Heart left ventricle (tissue), 16 donors: ENCODE measurements at regions not wholly inside any gene's neighbourhood (a gene's known extent, or its start where the extent isn't known, plus 50 kb on each side); places are given as distances from the start of the nearest gene placed in this dataset.
"Not testable (repeated sequence)": the region's sequence is repeated elsewhere in the genome, so short reads cannot be mapped to it uniquely, and the experiment has no call there.

Experiments used
- ATAC-seq, 4 donors: fragments of 200-7000 bp; cut with Tn5 transposase; one replicate each; pipeline ENCODE4 v1.9.1; 2020 to 2022; ENCODE audit warnings: moderate library complexity in 4 of 4, mild to moderate bottlenecking in 3 of 4, moderate number of reproducible peaks in 1 of 4
- DNase-seq, 5 donors: peaks; one replicate each; pipeline ENCODE4 v3.0.0-alpha.2; 2020
- H3K27ac ChIP-seq, 12 donors: fragments of 200-600 bp; sonication (generic) in 4 of 12; one replicate each; pipeline versions ENCODE4 v1.5.0 to v1.8.0; 2016 to 2022; ENCODE audit warnings: mild to moderate bottlenecking in 2 of 12
- H3K27me3 ChIP-seq, 9 donors: fragments of 200-600 bp; sonication (generic) in 2 of 9; one replicate each; pipeline versions ENCODE4 v1.5.1 to v1.8.0; 2016 to 2022; ENCODE audit warnings: mild to moderate bottlenecking in 3 of 9
- H3K36me3 ChIP-seq, 9 donors: fragments of 200-600 bp; sonication (generic) in 2 of 9; one replicate each; pipeline versions ENCODE4 v1.5.0 to v1.8.0; 2018 to 2022; ENCODE audit warnings: mild to moderate bottlenecking in 2 of 9
- H3K4me1 ChIP-seq, 12 donors: fragments of 200-600 bp; sonication (generic) in 4 of 12; one replicate each; pipeline versions ENCODE4 v1.5.0 to v1.8.0; 2016 to 2022; ENCODE audit warnings: mild to moderate bottlenecking in 3 of 12
- H3K4me3 ChIP-seq, 12 donors: fragments of 200-600 bp; sonication (generic) in 4 of 12; one replicate each; pipeline versions ENCODE4 v1.5.0 to v1.8.0; 2017 to 2022; ENCODE audit warnings: mild to moderate bottlenecking in 9 of 12, moderate library complexity in 4 of 12
- H3K9me3 ChIP-seq, 12 donors: fragments of 200-600 bp; sonication (generic) in 4 of 12; one replicate each; pipeline versions ENCODE4 v1.5.0 to v1.8.0; 2016 to 2022; ENCODE audit warnings: mild to moderate bottlenecking in 1 of 12
- POLR2A ChIP-seq, 2 donors: fragments of 450-650 bp; IDR thresholded peaks; one replicate each; pipeline ENCODE4 v1.6.1; 2017; ENCODE audit warnings: antibody characterized with exemption in 2 of 2, mild to moderate bottlenecking in 2 of 2, moderate library complexity in 2 of 2
- WGBS, 4 donors: extraction: QIAGEN DNeasy Blood & Tissue Kit in 2 of 4; methylation state at CpG; one replicate each; pipeline versions ENCODE4 v1.1.5 to v1.1.7; 2013 to 2018; 5-methylcytosine and 5-hydroxymethylcytosine counted together
- intact Hi-C, 10 donors: fragments of 100-400 bp; cut with DNase I; formaldehyde crosslinking; loops; one replicate each; pipeline versions ENCODE4 v1.11.1 to v1.14.2; 2022
- TF ChIP-seq, protein P1 (sequence below), 12 donors: fragments of 200-600 bp; sonication (generic) in 4 of 12; IDR thresholded peaks; one replicate each; pipeline versions ENCODE4 v1.5.0 to v1.8.0; 2018 to 2022; ENCODE audit warnings: antibody characterized with exemption in 12 of 12, mild to moderate bottlenecking in 5 of 12
- donor health status: ischemic (EF 13 %, LVEDD 7.1; RV severe dilation, severe dysfunction).
- donor health status: healthy with polysubstance abuse.
- donor health status: DM: no; HTN: yes; CAD: no.
- donor health status: DM: no; HTN: no; CAD: no.
- donor health status: ischemic (EF 25% LVEDD 6.9; RV normal size, moderate dysfunction).
- donor health status: ischemic (EF 25% LVEDD 5.7; RV mildly dilated, moderate dysfunction).
- donor health status: healthy.
- donor health status: DM: yes; HTN: yes; CAD: no.
- donor health status: ischemic (EF 35%, LVEDD 5.7; RV mildly dilated, moderate dysfunction).
- donor health status: nonischemic (EF 11% LVEDD 7.7; RV severe dilation, severe dysfunction).
- donor health status: DM: yes; HTN: yes; CAD: no.
- donor health status: PGD.
- donor health status: ischemic (EF 29% LVEDD 5.4; RV normal size, mild dysfunction).
- donor health status: nonischemic (EF 23%, LVEDD 6.1; RV moderate dilation, normal function).

DNA sequence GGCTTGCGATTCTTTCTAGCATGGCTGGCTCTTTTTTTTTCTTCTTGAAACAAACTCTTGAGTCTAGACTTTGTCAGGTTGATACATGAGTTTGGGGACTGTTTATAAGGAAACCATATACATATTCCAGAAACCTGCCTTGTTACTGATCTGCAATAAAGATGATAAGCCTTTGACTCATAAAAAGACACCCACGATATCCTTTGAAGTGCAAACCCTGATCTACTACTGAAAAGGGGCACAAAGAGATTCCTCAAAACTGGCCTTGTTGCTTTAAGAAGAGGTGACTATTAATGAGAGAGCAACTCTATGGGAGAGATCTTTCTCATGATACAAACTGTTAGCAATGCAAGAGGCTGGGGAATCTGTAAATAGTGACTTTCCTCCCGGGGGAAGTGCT is 247.1 kb downstream of the ANKRD30B start:
- H3K27ac ChIP-seq, DNase-seq, H3K36me3 ChIP-seq, ATAC-seq, H3K27me3 ChIP-seq, H3K4me3 ChIP-seq, H3K4me1 ChIP-seq, intact Hi-C loops: not testable (repeated sequence)
- 80 to 81% (median 81%) methylated on average over 3 of the region's 3 CpGs for WGBS, 4 donors
- peaks cover 0 to 18% (median 0%) of the 10 kb centered on the region in 12 donors for H3K9me3 ChIP-seq

DNA sequence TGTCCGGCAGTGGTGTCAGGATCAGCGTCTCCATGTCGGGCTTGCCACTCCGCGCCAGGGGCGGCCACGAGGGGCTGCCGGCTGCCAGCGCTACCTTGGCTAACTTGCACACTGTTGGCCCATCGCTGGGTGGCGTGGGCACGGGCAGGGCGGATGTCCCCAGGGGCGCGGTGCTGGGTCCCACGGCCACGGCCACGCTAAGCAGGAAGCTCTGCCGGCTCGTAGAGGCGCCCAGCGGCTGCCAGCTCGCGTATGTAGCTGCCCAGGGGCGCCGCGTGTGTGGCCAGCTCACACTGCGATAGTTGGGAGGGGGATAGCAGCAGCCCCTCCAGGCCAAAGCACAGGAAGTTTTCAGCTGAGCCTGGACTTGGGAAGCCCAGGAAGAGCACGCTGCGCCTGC is 249.4 kb downstream of the ANKRD30B start:
- H3K27ac ChIP-seq = no peak overlapping the region
- H3K36me3 ChIP-seq = no peaks in the 10 kb centered on the region
- TF ChIP-seq POLR2A (IDR thresholded peaks at IDR 0.05) = no peak
- TF ChIP-seq, protein P1, sequence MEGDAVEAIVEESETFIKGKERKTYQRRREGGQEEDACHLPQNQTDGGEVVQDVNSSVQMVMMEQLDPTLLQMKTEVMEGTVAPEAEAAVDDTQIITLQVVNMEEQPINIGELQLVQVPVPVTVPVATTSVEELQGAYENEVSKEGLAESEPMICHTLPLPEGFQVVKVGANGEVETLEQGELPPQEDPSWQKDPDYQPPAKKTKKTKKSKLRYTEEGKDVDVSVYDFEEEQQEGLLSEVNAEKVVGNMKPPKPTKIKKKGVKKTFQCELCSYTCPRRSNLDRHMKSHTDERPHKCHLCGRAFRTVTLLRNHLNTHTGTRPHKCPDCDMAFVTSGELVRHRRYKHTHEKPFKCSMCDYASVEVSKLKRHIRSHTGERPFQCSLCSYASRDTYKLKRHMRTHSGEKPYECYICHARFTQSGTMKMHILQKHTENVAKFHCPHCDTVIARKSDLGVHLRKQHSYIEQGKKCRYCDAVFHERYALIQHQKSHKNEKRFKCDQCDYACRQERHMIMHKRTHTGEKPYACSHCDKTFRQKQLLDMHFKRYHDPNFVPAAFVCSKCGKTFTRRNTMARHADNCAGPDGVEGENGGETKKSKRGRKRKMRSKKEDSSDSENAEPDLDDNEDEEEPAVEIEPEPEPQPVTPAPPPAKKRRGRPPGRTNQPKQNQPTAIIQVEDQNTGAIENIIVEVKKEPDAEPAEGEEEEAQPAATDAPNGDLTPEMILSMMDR (IDR thresholded peaks at IDR 0.05) = no peak
- peaks cover 0 to 8% (median 0%) of the 10 kb centered on the region in 9 donors for H3K27me3 ChIP-seq
- H3K4me1 ChIP-seq = no peaks in the 10 kb centered on the region
- intact Hi-C loops = no loop called here
- WGBS, 4 donors = 92 to 98% (median 95%) methylated on average over 11 to 30 of the region's 30 CpGs
- DNase-seq = no peak
- H3K9me3 ChIP-seq = peaks cover 0 to 19% (median 0%) of the 10 kb centered on the region in 12 donors
- no peak for ATAC-seq
- H3K4me3 ChIP-seq = no peak overlapping the region

DNA sequence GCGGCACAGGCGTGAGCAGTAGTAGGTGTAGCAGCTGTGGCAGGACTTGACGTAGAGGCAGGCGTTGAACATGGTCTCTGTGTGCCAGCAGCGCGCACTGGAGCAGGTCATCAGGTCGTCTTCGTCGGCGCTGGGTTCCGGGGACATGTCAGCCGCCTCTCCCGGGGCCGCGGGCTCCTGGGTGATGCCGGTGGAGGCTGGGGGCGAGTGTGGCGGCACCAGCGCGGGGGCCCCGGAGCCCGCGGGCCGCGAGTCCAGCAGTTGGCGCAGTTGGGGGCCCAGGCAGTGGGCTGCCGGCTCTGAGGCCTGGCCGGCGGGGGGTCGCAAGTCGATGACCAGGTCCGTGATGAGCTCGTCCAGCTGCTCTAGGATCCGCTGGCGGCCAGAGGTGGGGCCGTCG is 249.9 kb downstream of the ANKRD30B start:
- H3K27ac ChIP-seq, intact Hi-C loops, H3K4me1 ChIP-seq, ATAC-seq, DNase-seq, H3K27me3 ChIP-seq, H3K36me3 ChIP-seq, H3K4me3 ChIP-seq: not testable (repeated sequence)
- peaks cover 0 to 19% (median 0%) of the 10 kb centered on the region in 12 donors for H3K9me3 ChIP-seq
- WGBS, 4 donors = 93 to 99% (median 97%) methylated on average over 18 to 37 of the region's 37 CpGs

DNA sequence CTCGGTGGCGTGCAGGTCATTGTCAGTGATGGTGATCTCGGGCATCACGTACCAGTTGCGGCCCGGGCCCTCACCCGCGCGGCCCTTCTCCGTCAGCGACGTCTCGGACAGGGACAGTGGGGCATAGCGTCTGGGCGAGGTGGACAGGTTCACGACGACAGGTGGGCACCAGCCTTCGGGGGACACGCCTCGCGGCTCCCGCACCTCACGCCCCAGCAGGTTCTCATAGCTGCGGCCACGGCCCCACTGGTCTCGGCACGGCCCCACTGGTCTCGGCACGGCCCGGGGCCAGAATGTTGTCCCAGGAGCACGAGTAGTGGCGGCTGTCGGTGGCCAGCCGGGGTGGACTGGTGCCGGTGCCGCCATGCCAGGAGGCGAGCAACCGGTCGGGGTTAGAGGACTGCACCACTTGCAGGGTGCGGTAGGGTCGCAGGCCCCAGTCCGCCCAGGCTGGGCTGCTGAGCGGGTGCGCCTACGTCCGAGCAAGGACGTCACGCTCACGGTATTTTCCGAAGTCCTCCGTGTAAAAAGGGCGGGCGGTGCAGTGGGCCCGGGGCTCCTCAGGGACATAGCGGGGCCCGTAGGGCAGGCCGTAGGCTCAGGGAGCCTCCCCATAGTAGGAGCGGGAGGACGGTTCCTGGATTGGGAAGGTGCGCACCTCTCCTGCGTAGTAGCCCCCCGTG is 250.5 kb downstream of the ANKRD30B start:
- Histone ChIP-seq H3K27me3 (peaks cover 0 to 11% (median 0%) of the 10 kb centered on the region in 9 donors), H3K9me3 (peaks cover 0 to 19% (median 0%) of the 10 kb centered on the region in 12 donors)
- ATAC-seq, H3K27ac ChIP-seq, DNase-seq, H3K4me1 ChIP-seq, H3K4me3 ChIP-seq, H3K36me3 ChIP-seq, intact Hi-C loops: not testable (repeated sequence)
- 93 to 96% (median 95%) methylated on average over 37 to 62 of the region's 62 CpGs for WGBS, 4 donors

DNA sequence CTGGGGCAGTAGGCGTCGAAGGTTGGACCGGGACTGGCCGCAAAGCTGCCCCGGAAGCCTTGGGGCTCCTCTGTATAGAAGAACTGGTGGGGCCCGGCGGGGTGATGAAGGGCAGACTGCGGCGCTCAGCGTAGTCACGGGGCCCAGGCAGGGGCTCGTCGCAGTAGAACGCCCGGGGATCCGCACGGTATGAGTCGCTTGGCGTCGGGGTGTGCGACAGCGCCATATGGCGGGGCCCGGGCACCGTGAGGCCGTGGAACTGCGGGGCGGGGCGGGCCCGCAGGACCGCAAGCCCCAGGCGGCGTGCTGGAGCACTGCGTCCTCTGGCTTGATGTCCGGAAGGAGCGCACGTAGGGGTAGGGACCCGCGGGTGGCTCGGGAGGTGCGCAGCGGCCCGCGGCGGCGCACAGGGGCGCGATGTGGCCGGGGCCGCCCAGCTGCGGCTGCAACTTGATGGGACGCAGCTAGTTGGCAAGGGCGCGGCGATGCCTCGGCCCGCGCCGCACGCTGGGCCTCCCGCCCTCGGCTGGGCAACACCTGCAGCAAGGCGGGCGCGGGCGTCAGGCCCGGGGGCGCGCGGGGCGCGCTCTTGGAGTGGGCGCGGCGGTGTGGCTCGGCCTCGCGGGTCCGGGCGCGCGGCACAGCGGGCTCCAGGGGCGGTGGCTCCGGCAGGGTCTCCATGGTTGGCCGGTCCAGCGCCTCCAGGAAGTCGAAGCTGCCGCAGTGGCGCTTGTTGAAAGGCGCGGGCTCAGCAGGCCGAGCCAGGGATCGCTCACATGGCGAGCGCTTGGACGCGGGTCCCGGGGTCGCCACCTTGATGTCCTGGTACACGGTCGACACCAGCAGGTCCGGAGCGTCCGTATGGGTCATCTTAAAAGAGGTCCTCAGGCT is 251.4 kb downstream of the ANKRD30B start:
- H3K36me3 ChIP-seq = no peaks in the 10 kb centered on the region
- intact Hi-C loops = no loop called here
- H3K27ac ChIP-seq = no peak overlapping the region
- H3K27me3 ChIP-seq = peaks cover 0 to 15% (median 0%) of the 10 kb centered on the region in 9 donors
- TF ChIP-seq POLR2A (IDR thresholded peaks at IDR 0.05) = no peak
- TF ChIP-seq, protein P1 (IDR thresholded peaks at IDR 0.05) = no peak
- no peak overlapping the region for H3K4me3 ChIP-seq
- peaks cover 0 to 19% (median 0%) of the 10 kb centered on the region in 12 donors for H3K9me3 ChIP-seq
- ATAC-seq = no peak
- no peak for DNase-seq
- H3K4me1 ChIP-seq = no peaks in the 10 kb centered on the region
- WGBS, 4 donors = 25 to 52% (median 34%) methylated on average over 50 to 105 of the region's 105 CpGs

DNA sequence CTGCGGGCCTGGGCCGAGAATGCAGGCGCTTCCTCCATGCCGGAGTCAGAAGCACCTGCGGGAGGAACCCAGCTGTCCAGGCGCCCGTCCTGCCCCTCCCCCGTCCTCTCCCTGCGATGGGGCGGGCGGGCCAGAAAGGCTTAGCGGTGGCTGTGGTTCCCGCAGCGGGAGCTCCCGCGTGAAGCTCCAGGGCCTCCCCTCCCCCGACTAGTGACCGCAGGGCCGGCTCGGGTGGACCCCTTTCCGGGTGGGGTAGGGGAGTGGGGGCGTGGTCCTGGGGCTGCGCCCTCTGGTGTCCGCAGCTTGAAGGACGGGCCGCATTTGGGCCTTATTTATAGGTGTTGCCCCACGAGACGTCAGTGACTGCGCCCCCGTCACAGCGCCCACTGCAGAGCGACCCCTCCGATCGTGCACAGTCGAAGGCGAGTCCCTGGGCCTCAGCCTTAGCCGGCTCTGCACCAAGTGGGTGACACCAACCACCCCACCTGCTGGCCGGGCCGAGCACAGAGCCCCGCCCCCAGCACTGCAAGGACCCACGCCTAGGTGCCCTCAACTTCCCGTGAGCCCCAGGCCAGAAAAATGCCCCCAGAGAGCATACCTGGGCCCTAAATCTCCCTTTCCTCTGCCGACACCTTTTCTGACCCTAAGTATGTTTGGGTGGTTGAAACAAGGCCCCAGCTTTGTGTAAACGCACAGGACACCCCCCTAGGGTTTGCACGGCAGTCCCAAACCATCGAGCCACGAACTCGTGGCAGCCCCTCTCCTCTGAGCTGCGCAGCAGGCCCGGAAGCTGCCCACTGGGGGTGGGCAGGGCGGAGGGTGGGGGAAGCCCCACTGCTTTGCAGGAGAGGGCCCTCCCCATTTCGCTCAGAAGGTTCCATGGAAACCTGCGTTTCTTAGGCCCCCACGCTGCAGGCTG is 252.4 kb downstream of the ANKRD30B start:
- H3K27me3 ChIP-seq = peaks cover 0 to 15% (median 0%) of the 10 kb centered on the region in 9 donors
- peaks cover 0 to 19% (median 0%) of the 10 kb centered on the region in 12 donors for H3K9me3 ChIP-seq
- DNase-seq, intact Hi-C loops, H3K27ac ChIP-seq, H3K4me1 ChIP-seq, H3K4me3 ChIP-seq, H3K36me3 ChIP-seq: not testable (repeated sequence)
- ATAC-seq = peak in 1 of 4 donors; percentile 19
- WGBS, 4 donors = 51 to 81% (median 51%) methylated on average over 20 to 54 of the region's 54 CpGs

DNA sequence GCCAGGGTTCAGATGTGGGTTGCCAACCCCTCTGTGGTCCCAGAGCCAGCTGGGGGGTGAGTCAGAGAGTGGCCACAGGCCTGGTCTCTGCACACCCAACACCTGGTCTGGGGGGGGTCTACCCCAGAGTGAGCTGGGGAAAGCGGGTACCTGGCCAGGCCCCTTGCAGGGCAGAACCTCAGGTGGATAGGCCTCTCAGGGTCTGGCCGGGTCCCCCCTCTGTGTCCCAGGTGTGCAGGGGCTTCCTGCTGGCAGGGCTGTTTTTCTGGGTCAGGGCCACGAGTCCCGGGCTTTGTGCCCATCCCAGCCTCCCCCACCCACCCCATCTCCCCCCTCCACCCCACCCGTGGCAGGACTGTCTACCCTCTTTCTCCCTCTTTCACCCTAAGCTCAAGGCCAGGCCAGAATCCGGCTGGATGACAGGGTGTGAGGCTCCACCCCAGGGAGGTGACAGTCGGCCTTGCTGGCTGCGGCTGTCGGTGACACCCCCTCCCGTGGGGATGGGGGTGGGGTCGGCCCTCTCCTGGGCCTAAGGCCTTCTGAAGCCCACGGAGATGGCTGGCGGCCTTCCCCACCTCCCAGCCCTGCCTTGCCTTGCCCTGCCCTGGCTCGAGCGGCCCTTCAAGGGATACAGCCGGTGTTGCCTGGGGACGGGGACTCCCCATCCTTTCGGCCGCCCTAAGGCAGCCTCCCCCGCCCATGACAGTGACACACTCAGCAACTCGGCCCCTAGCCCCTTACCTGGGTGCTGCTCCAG is 253.2 kb downstream of the ANKRD30B start:
- H3K4me3 ChIP-seq, intact Hi-C loops, H3K36me3 ChIP-seq, ATAC-seq, DNase-seq, H3K27ac ChIP-seq, H3K4me1 ChIP-seq: not testable (repeated sequence)
- H3K9me3 ChIP-seq = peaks cover 0 to 19% (median 0%) of the 10 kb centered on the region in 12 donors
- H3K27me3 ChIP-seq = peaks cover 0 to 15% (median 0%) of the 10 kb centered on the region in 9 donors
- WGBS, 4 donors = 82 to 89% (median 87%) methylated on average over 8 to 21 of the region's 21 CpGs
